HG02981 (cell line): ENCODE measurements at regions not wholly inside any gene's neighbourhood (a gene's known extent, or its start where the extent isn't known, plus 50 kb on each side); places are given as distances from the start of the nearest gene placed in this dataset.
"Not testable (repeated sequence)": the region's sequence is repeated elsewhere in the genome, so short reads cannot be mapped to it uniquely, and the experiment has no call there.

Experiments used
- ATAC-seq: cut with Tn5 transposase; IDR thresholded peaks from one replicate; pipeline ENCODE4 v1.9.1; 2021; ENCODE audit warnings: mild to moderate bottlenecking, moderate library complexity; ENCODE audit not compliant: unreplicated experiment

DNA sequence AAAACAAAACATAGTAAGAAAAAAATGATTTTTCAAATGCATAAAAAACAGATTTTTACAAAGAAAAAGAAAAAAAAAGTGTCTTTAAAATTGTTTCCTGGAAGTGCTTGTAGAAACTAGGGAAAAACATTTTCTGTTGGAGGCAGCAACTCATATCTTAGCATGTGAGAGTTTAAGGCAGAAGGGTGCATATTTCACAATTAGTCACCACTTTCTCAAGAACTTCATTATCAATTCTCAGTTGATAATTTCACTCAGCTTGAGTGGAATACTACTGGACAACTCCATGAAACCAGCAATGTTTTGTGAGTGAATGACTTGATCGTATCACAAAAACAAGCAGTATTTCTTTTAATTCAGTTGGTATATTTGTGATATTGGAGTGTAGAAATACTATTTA, 508.3 kb upstream of the DAB2 start:
- ATAC-seq = no peak

- ATAC-seq = no peak
Observed at GRCh38 chr5:39928709-39929108, 503.9 kb upstream of the DAB2 start.

- no peak for ATAC-seq
Observed at GRCh38 chr5:39919876-39920275, 495.1 kb upstream of the DAB2 start.

DNA sequence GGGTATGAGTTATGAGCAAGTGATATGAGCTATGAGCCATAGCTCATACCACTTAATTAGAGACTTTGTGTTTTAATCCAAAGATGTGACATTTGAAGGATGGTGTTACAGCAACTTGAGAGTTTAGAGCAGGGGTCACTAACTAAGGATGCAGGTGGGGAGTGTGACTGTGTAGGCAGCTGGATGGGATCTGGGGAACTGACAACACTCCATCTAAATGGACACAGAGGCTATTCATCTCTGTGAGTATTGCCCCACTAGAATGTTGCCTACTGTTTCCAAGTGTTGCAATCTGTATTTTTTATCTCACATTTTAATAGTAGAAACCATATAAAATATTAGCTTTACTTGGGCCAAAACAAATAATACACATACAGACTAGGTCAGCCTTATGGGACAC, 488.1 kb upstream of the DAB2 start:
- no peak for ATAC-seq

- not testable (repeated sequence) for ATAC-seq
Observed at GRCh38 chr5:39907267-39907951, 482.6 kb upstream of the DAB2 start.

DNA sequence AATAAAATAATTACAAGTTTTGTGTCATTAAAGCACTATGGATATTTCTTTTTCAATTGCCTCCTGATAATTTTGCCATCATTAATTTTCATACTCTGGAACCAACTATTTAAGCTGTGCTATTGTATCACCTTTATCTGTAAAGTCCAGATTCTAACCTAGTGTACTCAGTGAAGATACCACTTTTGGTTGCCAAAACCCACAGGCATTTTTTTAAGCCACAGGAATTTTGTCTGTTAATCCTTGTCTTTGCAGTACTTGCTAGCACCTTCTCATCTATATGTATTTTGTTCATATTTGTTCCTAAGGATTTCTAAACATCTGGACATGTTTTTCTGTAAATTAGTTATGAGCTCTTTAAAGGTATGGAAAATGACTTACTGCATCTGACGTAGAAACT, 481.4 kb upstream of the DAB2 start:
- ATAC-seq = no peak

GRCh38 chr5:39905356-39905755, 480.6 kb upstream of the DAB2 start:
- no peak for ATAC-seq

DNA sequence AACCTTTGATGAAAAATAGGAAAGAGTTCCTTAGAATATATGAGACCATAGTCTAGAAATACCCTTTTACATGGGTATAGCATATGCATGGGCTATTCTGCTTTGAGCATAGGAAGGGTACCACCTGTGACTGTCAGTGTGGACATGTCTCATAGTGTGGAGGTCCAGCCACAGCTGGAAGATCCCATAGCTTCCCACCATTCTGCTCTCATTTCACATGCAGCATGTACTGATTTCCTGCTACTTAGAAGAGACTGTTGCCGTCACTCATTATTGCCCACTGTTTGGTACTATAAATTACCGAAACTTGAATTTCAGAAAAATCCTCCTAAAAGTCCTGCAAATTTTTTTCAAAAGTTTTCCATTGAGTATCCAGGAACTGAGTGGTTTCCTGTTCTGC, 477.8 kb upstream of the DAB2 start:
- ATAC-seq = no peak

- ATAC-seq = no peak
Observed at GRCh38 chr5:39898731-39899130, 474.0 kb upstream of the DAB2 start.

DNA sequence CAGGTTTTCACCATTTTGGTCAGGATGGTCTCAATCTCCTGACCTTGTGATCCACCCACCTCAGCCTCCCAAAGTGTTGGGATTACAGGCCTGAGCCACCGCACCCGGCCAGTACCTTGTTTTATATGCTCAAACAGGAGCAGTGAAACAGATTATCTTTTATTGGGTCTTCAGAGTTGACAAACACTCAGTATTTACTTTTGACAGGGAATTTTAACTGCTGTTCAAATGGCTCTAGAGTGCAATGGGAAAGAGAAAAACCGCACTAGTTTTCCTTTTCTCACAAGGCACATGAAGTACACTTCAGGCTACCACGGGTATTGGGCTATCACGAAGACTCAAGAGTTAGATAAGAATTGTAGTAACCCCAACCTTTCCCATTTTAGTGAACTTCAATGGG, 471.9 kb upstream of the DAB2 start:
- ATAC-seq = no peak

DNA sequence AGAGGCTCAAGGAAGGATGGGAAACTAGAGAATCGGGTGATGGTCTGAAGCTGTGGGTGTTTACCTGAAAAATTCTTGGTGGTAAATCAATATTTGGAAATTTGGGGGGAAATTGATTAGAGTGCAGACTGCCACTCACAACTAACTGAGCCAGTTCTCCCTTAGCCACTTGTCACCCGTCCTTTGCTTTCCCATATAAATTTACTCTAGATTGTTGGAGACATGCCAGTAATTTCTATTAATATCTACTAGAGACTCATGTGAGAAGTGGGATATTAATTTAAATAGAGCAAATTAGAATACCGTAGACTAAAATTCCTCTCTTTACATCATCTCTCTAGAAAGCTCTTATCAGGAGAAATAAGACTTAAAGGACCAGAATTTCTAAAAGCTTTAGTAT, 471.3 kb upstream of the DAB2 start:
- ATAC-seq = no peak

DNA sequence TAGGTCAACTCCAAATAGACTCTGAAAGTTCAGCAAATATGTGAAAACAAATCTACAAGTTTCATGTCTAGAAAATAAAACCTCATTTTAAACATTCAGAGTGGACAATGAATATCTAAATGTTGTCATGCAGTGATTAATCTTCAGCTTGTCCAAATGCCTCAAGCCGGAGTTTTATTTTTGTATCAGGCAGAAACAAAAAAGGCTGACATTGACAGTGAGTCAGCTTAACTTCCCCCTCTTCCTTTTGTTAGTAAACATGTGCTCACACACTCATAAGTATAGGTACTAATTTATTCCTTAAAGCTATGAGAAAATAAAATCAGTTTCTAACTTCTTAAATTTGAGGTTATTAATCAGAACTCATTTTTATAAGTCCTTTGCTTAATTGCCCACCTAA, 467.9 kb upstream of the DAB2 start:
- ATAC-seq = no peak

- no peak for ATAC-seq
Observed at GRCh38 chr5:39891376-39891775, 466.6 kb upstream of the DAB2 start.

GRCh38 chr5:39880985-39881384, 456.2 kb upstream of the DAB2 start:
- no peak for ATAC-seq

- ATAC-seq = no peak
Observed at GRCh38 chr5:39877479-39877878, 452.7 kb upstream of the DAB2 start.

DNA sequence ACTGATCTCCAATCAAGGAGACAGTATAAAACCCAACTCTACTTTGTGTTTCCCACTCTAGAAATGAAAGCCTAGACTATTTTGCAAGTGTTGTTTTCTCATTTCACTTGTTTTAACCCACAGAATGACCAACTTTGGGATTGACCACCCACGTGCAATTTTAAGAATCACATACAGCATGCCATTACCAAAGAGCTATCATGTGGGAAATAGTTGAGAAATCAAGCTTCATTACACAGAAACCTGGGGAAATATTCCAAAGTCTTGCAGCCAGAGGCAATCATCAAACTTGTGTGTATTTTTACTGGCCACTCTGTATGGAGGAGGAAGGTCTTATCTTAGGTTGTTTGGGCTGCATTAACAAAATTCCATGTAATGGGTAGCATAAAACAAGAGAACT, 451.4 kb upstream of the DAB2 start:
- ATAC-seq = no peak

DNA sequence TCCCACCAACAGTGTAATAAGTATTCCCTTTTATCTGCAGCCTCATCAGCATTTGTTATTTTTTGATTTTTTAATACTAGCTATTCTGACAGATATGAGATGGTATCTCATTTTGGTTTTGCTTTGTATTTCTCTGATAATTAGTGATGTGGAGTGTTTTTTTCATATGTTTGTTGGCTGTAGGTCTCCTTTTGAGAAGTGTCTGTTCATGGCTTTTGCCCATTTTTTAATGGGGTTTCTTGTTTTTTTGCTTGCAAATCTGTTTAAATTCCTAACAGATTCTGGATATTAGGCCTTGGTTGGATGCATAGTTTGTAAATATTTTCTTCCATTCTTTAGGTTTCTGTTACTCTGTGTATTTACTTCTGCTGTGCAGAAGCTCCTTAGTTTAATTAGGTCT, 445.4 kb upstream of the DAB2 start:
- ATAC-seq = no peak

DNA sequence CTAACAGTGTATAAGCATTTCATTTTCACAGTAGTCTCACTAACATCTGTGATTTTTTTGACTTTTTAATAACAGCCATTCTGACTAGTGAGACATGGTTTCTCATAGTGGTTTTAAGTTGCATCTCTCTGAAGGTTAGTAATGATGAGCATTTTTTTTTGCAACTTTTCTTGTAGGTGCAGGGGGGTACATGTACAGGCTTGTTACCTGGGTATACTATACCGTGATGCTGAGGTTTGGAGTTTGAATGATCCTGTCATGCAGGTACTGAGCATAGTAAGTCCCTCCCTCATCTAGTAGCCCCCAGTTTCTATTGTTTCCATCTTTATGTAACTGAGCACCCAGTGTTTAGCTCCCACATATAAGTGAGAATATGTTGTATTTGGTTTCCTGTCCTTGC, 444.6 kb upstream of the DAB2 start:
- ATAC-seq = no peak

DNA sequence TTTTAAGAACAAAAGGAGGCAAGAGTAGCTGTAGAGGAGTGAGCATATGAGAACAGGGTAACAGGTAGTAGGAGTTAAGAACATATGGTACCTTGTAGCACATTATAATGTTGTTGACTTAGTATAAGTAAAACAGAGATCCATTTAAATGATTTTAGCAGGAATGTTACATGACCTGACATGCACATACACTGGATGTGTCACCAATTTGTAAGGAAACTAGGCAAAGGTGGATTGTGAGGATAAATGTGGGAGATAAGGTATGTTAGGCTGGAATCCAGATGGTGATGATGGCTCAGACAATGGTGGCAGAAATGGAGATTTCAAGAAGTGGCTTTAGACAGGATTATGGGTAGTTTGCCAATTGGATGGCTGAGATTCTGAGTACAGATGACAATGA, 443.1 kb upstream of the DAB2 start:
- ATAC-seq = no peak

DNA sequence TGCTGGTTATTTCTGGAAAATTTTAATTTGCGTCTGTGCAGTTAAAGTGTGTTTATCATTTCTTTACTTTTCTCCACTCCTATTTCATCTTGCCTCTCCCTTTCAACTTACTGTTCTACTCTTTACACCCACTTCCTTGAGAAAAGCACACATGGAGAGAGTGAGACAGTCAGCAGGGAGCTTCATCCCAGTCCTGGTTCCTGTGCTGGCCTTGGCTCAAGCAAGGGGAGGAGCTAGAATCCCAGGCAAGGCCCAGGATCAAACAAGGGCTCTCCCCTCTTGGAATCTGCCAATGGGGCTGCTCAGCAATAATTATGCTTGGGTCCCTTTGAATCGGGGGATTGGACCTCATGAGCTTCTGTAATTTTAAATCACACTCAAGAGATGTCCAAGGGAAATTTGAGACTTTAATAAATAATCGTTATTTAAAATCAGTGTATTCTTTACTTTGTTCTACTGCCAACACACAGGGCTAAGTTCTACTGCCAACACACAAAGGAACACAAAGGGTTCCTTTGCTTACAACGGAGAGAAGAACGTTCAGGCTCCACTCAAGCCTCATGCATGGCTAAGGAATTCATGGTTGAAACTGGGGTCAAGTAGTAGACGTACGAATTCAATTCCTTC, 439.3 kb upstream of the DAB2 start:
- ATAC-seq = no peak

- ATAC-seq = no peak
Observed at GRCh38 chr5:39857041-39857440, 432.3 kb upstream of the DAB2 start.

- no peak for ATAC-seq
Observed at GRCh38 chr5:39854771-39855410, 430.1 kb upstream of the DAB2 start.

GRCh38 chr5:39850291-39850690, 425.5 kb upstream of the DAB2 start:
- no peak for ATAC-seq
